ENCODE measurements at regions not wholly inside any gene's neighbourhood (a gene's known extent, or its start where the extent isn't known, plus 50 kb on each side); places are given as distances from the start of the nearest gene placed in this dataset.
"Not testable (repeated sequence)": the region's sequence is repeated elsewhere in the genome, so short reads cannot be mapped to it uniquely, and the experiment has no call there.

DNA sequence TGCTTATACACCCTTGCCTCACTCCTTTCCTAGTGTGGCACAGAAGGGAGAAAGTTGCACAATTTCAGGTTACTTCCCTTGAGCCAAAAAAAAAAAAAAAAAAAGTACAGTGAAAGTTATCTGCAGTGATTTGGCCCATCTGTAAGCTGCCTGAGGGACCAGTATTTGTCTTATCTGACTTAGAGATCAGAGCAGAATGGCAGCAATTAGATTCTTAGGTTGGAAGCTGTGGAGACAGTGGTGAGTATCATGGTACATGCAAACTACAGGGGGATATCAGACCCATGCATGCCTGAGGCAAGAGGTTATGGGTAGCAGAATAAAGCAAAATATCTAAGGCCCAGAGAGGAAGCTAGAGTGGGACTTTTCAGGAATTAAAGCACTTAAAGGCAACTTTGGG lies 1070.7 kb upstream of the NOVA1 start:
- TF ChIP-seq, protein P1, sequence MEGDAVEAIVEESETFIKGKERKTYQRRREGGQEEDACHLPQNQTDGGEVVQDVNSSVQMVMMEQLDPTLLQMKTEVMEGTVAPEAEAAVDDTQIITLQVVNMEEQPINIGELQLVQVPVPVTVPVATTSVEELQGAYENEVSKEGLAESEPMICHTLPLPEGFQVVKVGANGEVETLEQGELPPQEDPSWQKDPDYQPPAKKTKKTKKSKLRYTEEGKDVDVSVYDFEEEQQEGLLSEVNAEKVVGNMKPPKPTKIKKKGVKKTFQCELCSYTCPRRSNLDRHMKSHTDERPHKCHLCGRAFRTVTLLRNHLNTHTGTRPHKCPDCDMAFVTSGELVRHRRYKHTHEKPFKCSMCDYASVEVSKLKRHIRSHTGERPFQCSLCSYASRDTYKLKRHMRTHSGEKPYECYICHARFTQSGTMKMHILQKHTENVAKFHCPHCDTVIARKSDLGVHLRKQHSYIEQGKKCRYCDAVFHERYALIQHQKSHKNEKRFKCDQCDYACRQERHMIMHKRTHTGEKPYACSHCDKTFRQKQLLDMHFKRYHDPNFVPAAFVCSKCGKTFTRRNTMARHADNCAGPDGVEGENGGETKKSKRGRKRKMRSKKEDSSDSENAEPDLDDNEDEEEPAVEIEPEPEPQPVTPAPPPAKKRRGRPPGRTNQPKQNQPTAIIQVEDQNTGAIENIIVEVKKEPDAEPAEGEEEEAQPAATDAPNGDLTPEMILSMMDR (IDR thresholded peaks at IDR 0.05; ENCODE audit: borderline replicate concordance, insufficient read depth, low read depth, low read length) = no peak
- no peak overlapping the region for H3K4me3 ChIP-seq (ENCODE audit: low read depth, low read length)

DNA sequence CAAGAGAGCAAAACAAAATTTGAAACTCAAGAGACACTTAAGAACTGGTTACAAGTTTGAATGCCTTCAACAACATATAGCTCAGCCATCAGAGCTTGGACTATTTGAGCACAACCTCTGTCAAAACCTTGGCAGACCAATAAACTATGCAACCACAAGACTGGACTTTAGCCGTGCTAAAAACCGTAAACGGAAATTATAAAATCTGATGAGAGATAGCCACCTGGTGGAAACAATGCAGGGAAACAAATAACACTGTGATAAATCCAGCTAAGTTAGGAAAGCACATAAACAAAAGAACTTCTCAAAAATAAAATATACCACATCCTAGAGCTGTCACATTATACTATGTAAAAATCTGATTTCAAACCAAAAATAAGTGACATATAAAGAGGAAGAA lies 1074.2 kb upstream of the NOVA1 start:
- TF ChIP-seq, protein P1 (IDR thresholded peaks at IDR 0.05; ENCODE audit: borderline replicate concordance, insufficient read depth, low read depth, low read length) = no peak
- H3K4me3 ChIP-seq (ENCODE audit: low read depth, low read length) = no peak overlapping the region

DNA sequence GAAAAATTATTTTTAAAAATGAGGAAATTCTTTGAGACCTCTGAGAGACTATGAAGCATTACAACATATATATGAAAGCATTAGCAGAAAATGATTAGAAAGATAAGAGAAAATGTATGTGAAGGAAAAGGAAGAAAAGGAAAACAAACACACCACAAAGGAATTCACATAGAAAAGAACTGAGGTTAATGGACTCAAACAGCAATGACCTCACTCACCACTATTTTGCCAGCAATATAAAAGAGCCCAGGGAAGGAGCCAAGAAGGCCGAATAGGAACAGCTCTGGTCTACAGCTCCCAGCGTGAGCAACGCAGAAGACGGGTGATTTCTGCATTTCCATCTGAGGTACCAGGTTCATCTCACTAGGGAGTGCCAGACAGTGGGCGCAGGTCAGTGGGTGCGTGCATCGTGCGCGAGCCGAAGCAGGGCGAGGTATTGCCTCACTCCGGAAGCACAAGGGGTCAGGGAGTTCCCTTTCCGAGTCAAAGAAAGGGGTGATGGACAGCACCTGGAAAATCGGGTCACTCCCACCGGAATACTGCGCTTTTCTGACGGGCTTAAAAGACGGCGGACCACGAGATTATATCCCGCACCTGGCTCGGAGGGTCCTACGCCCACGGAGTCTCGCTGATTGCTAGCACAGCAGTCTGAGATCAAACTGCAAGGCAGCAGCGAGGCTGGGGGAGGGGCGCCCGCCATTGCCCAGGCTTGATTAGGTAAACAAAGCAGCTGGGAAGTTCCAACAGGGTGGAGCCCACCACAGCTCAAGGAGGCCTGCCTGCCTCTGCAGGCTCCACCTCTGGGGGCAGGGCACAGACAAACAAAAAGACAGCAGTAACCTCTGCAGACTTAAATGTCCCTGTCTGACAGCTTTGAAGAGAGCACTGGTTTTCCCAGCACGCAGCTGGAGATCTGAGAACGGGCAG lies 1075.2 kb upstream of the NOVA1 start:
- H3K4me3 ChIP-seq (ENCODE audit: low read depth, low read length) = not testable (repeated sequence)

DNA sequence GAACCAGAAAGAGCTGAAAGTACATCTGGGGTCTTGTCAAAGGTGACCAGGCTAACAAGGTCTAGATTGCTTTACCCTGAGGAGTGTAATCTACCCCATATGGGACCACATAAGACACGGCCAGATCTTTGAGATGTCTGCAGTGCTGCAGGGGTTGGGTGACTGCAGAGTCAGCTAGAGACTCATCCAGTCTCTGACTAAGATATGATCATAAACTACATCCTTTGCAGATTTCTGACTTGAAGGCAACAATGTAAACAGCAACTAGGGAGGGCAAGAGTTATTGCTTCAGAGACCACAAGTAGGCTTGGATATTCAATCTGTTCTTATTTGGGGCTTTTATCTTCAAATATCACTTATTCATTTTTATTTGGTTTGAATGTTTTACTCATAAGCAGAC lies 1080.5 kb upstream of the FOXG1 start:
- H3K4me3 ChIP-seq (ENCODE audit: low read depth, low read length) = no peak overlapping the region
- TF ChIP-seq, protein P1 (IDR thresholded peaks at IDR 0.05; ENCODE audit: borderline replicate concordance, insufficient read depth, low read depth, low read length) = no peak

DNA sequence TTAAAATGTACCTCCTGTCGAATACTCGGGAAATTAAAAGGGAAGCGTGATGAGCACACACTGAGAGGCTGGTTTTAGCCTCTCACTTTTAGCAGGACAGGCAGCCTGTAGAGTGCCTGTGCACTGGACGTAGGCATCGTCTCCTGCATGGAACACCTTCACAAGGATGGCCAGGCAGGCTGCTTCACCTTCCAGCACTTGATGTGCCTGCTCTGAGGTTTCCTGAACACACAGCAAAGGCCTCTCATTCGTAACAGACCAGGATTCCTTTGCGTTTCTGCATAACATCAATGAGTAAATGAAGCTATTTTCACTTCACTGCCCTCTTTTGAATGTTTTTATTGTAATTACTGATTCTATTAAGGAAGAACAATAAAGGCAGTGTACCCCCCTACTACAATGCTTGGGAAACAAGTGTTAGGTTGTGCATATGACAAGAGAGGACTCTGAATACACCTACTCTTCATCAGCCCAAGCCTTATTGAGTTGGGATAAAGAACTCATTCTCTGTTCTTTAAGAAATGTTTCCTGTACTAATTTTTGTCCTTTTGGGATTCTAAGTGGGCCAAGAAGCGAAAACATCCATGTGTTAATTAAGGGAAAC lies 1077.6 kb upstream of the FOXG1 start:
- H3K4me3 ChIP-seq (ENCODE audit: low read depth, low read length) = no peak overlapping the region
- TF ChIP-seq, protein P1 (IDR thresholded peaks at IDR 0.05; ENCODE audit: borderline replicate concordance, insufficient read depth, low read depth, low read length) = no peak

DNA sequence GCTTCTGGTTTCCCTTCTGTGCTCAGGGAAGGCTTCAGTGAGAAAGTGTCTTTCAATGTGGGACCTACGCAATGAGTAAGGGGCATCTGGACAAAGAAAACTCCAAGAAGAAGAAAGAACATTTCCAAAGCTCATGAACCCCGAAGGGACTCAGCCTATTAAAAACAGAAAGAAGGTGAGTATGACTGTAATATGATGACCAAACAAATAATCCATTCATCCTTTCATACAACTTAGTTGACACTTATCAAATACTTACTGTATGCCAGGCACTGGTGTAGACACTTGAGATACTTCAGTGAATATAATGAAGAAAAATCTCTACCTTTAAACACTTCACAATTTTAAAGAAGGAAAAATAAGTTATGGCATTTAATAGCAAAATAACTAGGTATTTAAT lies 1054.2 kb upstream of the FOXG1 start:
- H3K4me3 ChIP-seq (ENCODE audit: low read depth, low read length) = no peak overlapping the region
- TF ChIP-seq, protein P1 (IDR thresholded peaks at IDR 0.05; ENCODE audit: borderline replicate concordance, insufficient read depth, low read depth, low read length) = no peak

DNA sequence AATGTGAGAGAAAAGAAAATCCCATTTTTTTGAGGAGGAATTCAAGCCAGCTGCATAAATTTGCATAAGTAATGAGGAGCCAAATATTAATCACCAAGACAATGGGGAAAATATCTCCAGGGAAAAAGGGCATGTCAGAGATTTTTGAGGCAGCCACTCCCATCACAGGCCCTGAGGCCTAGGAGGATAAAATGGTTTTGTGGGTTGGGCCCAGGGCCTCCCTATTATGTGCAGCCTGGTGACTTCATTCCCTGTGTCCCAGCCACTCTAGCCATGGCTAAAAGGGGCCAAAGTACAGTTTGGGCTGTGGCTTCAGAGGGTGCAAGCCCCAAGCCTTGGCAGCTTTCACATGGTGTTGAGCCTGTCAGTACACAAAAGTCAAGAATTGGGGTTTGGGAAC lies 1051.0 kb upstream of the FOXG1 start:
- TF ChIP-seq, protein P1 (IDR thresholded peaks at IDR 0.05; ENCODE audit: borderline replicate concordance, insufficient read depth, low read depth, low read length) = no peak
- no peak overlapping the region for H3K4me3 ChIP-seq (ENCODE audit: low read depth, low read length)

Data from GM12875 (cell line).